H1 (cell line): ENCODE measurements at regions not wholly inside any gene's neighbourhood (a gene's known extent, or its start where the extent isn't known, plus 50 kb on each side); places are given as distances from the start of the nearest gene placed in this dataset.

Source experiments
- CTCF ChIA-PET: fragments of 300-600 bp; sonication (Branson Sonifier 250); formaldehyde crosslinking; loops from one replicate; lab custom pipeline; 2021; ENCODE audit not compliant: partially characterized antibody; lab: Charles Lee
- POLR2A ChIA-PET: fragments of 300-600 bp; sonication (Branson Sonifier 250); formaldehyde crosslinking; loops from one replicate; lab custom pipeline; 2021; ENCODE audit warnings: inconsistent platforms; ENCODE audit not compliant: partially characterized antibody; lab: Charles Lee
- DNase-seq, 2 experiments: peaks; one replicate each; pipeline versions ENCODE4 v3.0.0 to v3.0.0-alpha.2; 2010 to 2022; ENCODE audit warnings: low spot score in 2 of 2, low read depth in 1 of 2, mixed read lengths in 1 of 2
- FAIRE-seq: peaks from 2 replicates; lab custom pipeline; 2011; peaks lifted over from hg19 to GRCh38; lab: Jason Lieb, UNC
- H2AFZ ChIP-seq: 2 replicates; pipeline ENCODE4 v1.8.1; 2012; ENCODE audit warnings: low read length, inconsistent platforms
- H2AK5ac ChIP-seq: 2 replicates; pipeline ENCODE4 v1.6.1; 2013; ENCODE audit warnings: low read depth, low read length
- H2BK120ac ChIP-seq: replicated peaks from 2 replicates; pipeline ENCODE3; 2013; ENCODE audit warnings: low read depth, low read length, inconsistent platforms
- H2BK12ac ChIP-seq: 2 replicates; pipeline ENCODE4 v1.6.1; 2013; ENCODE audit warnings: low read depth, low read length
- H2BK15ac ChIP-seq: 2 replicates; pipeline ENCODE4 v1.6.1; 2013; ENCODE audit warnings: low read length
- H2BK20ac ChIP-seq: 2 replicates; pipeline ENCODE4 v1.6.1; 2013; ENCODE audit warnings: low read length
- H2BK5ac ChIP-seq: 2 replicates; pipeline ENCODE4 v1.6.1; 2013; ENCODE audit warnings: low read depth, low read length
- H3K14ac ChIP-seq: 2 replicates; pipeline ENCODE4 v1.6.1; 2013; ENCODE audit warnings: inconsistent platforms; ENCODE audit not compliant: insufficient read length
- H3K18ac ChIP-seq: 2 replicates; pipeline ENCODE4 v1.6.1; 2013; ENCODE audit warnings: low read length; ENCODE audit errors: extremely low read depth
- H3K23ac ChIP-seq: 2 replicates; pipeline ENCODE4 v1.6.1; 2013; ENCODE audit warnings: inconsistent platforms; ENCODE audit not compliant: insufficient read length
- H3K23me2 ChIP-seq: 2 replicates; pipeline ENCODE4 v1.6.1; 2013; ENCODE audit warnings: low read depth, low read length
- H3K27ac ChIP-seq: 2 replicates; pipeline ENCODE4 v1.6.1; 2011; ENCODE audit warnings: low read depth, low read length, inconsistent platforms
- H3K27me3 ChIP-seq, 4 experiments: replicated peaks in 1 of 4; 1 replicate in 1 of 4; 2 replicates in 3 of 4; pipeline versions ENCODE4 v1.6.1 to v1.8.1; 2011 to 2013; ENCODE audit warnings: low read length in 3 of 4, mild to moderate bottlenecking in 3 of 4, inconsistent platforms in 2 of 4, mixed read lengths in 2 of 4, moderate library complexity in 1 of 4; ENCODE audit not compliant: control insufficient read depth in 3 of 4, insufficient read depth in 3 of 4; ENCODE audit errors: extremely low read depth in 1 of 4
- H3K36me3 ChIP-seq, 4 experiments: 2 replicates each; pipeline versions ENCODE4 v1.6.1 to v1.8.1; 2011 to 2013; ENCODE audit warnings: mild to moderate bottlenecking in 4 of 4, low read length in 3 of 4, moderate library complexity in 2 of 4, control low read depth in 1 of 4, inconsistent platforms in 1 of 4; ENCODE audit not compliant: insufficient read depth in 4 of 4, control insufficient read depth in 2 of 4
- H3K4ac ChIP-seq: replicated peaks from 2 replicates; pipeline ENCODE3; 2013; ENCODE audit warnings: low read length, low read depth, mixed read lengths, inconsistent platforms; ENCODE audit not compliant: insufficient read length
- H3K4me1 ChIP-seq, 4 experiments: replicated peaks in 1 of 4; 1 replicate in 1 of 4; 2 replicates in 3 of 4; pipeline versions ENCODE4 v1.6.1 to v1.8.1; 2011 to 2013; ENCODE audit warnings: low read length in 3 of 4, inconsistent platforms in 2 of 4, mixed read lengths in 1 of 4; ENCODE audit not compliant: insufficient read depth in 4 of 4, control insufficient read depth in 3 of 4
- H3K4me2 ChIP-seq, 2 experiments: 2 replicates each; pipeline versions ENCODE4 v1.6.1 to v1.8.1; 2011 to 2013; ENCODE audit warnings: low read depth in 2 of 2, low read length in 2 of 2, control low read depth in 1 of 2, inconsistent platforms in 1 of 2, mild to moderate bottlenecking in 1 of 2; ENCODE audit not compliant: insufficient read depth in 1 of 2
- H3K4me3 ChIP-seq, 4 experiments: fragments of 200-600, 300-600 bp in 1 of 4; sonication (generic), shearing (Covaris generic), sonication (Bioruptor Twin) in 1 of 4; 2 replicates each; pipeline versions ENCODE4 v1.5.1 to v1.8.1; 2011 to 2016; ENCODE audit warnings: low read length in 4 of 4, low read depth in 3 of 4, control low read depth in 2 of 4, inconsistent platforms in 2 of 4, mild to moderate bottlenecking in 2 of 4, mixed read lengths in 1 of 4, moderate library complexity in 1 of 4; ENCODE audit not compliant: insufficient read depth in 2 of 4; ENCODE audit errors: extremely low read depth in 1 of 4
- H3K56ac ChIP-seq: replicated peaks from 2 replicates; pipeline ENCODE3; 2013; ENCODE audit warnings: low read depth, mild to moderate bottlenecking, mixed read lengths, low read length, inconsistent platforms; ENCODE audit not compliant: insufficient read length
- H3K79me1 ChIP-seq: 2 replicates; pipeline ENCODE4 v1.6.1; 2013; ENCODE audit warnings: low read depth, low read length, control low read depth
- H3K79me2 ChIP-seq, 2 experiments: 2 replicates each; pipeline versions ENCODE4 v1.6.1 to v1.8.1; 2012 to 2013; ENCODE audit warnings: low read length in 2 of 2, mild to moderate bottlenecking in 2 of 2, inconsistent platforms in 1 of 2; ENCODE audit not compliant: insufficient read depth in 2 of 2, control insufficient read depth in 1 of 2
- H3K9ac ChIP-seq, 4 experiments: replicated peaks in 1 of 4; 1 replicate in 1 of 4; 2 replicates in 3 of 4; pipeline versions ENCODE4 v1.6.1 to v1.8.1; 2011 to 2013; ENCODE audit warnings: low read depth in 3 of 4, low read length in 3 of 4, control low read depth in 2 of 4, mild to moderate bottlenecking in 2 of 4, moderate library complexity in 2 of 4, inconsistent platforms in 1 of 4; ENCODE audit errors: extremely low read depth in 1 of 4
- H3K9me3 ChIP-seq, 2 experiments: 2 replicates each; pipeline versions ENCODE4 v1.6.1 to v1.8.1; 2012 to 2013; ENCODE audit warnings: mild to moderate bottlenecking in 2 of 2, moderate library complexity in 2 of 2, control low read depth in 1 of 2, inconsistent platforms in 1 of 2, low read depth in 1 of 2, low read length in 1 of 2, mixed read lengths in 1 of 2; ENCODE audit not compliant: insufficient read depth in 2 of 2
- H4K20me1 ChIP-seq, 2 experiments: replicated peaks in 1 of 2; 2 replicates each; pipeline versions ENCODE3 to v1.8.1; 2011 to 2013; ENCODE audit warnings: inconsistent platforms in 2 of 2, low read length in 2 of 2, mild to moderate bottlenecking in 1 of 2; ENCODE audit not compliant: insufficient read depth in 2 of 2, control insufficient read depth in 1 of 2
- H4K5ac ChIP-seq: 2 replicates; pipeline ENCODE4 v1.6.1; 2013; ENCODE audit warnings: low read length, low read depth, mixed read lengths, inconsistent platforms; ENCODE audit not compliant: insufficient read length
- H4K8ac ChIP-seq: 2 replicates; pipeline ENCODE4 v1.8.0; 2013; ENCODE audit warnings: mild to moderate bottlenecking, moderate library complexity, low read length, inconsistent platforms; ENCODE audit not compliant: insufficient read depth; ENCODE audit errors: extremely low read depth
- H4K91ac ChIP-seq: replicated peaks from 2 replicates; pipeline ENCODE3; 2013; ENCODE audit warnings: low read length, mixed read lengths, inconsistent platforms; ENCODE audit not compliant: insufficient read length
- POU5F1 ChIP-seq: IDR thresholded peaks from 2 replicates; pipeline ENCODE4 v1.6.1; 2011; ENCODE audit warnings: low read depth, mild to moderate bottlenecking, low read length, moderate library complexity
- WGBS, 2 experiments: shearing (Covaris generic) in 1 of 2; methylation state at CpG; one replicate each; pipeline versions ENCODE4 v1.1.6 to v1.1.7; 2013 to 2015; ENCODE audit warnings: low lambda C conversion rate in 2 of 2, mixed read lengths in 2 of 2, inconsistent platforms in 1 of 2, low coverage in 1 of 2, missing lambda C conversion rate in 1 of 2; ENCODE audit not compliant: insufficient replicate concordance in 2 of 2, insufficient coverage in 1 of 2, insufficient read length in 1 of 2; ENCODE audit errors: extremely low coverage in 1 of 2, missing lambda C conversion rate in 1 of 2; 5-methylcytosine and 5-hydroxymethylcytosine counted together

GRCh38 chr6:78300885-78301284 lies 566.5 kb upstream of the IRAK1BP1 start:
- Histone ChIP-seq H4K20me1 (no peaks in the 10 kb centered on the region), H3K79me1 (no peaks in the 10 kb centered on the region), H4K8ac (no peak overlapping the region), H3K18ac (no peak overlapping the region), H2AFZ (no peak overlapping the region), H3K56ac (no peak overlapping the region), H3K27me3 (no peaks in the 10 kb centered on the region), H3K9ac (no peak overlapping the region), H3K79me2 (no peaks in the 10 kb centered on the region), H2BK20ac (no peak overlapping the region), H3K4me1 (no peaks in the 10 kb centered on the region), H3K23me2 (no peaks in the 10 kb centered on the region), H2BK5ac (no peak overlapping the region), H4K5ac (no peak overlapping the region), H3K4me2 (no peak overlapping the region), H3K4me3 (no peak overlapping the region), H2AK5ac (no peak overlapping the region), H3K9me3 (no peaks in the 10 kb centered on the region), H3K23ac (no peak overlapping the region), H2BK12ac (no peak overlapping the region), H3K27ac (no peak overlapping the region), H2BK120ac (no peak overlapping the region), H2BK15ac (no peak overlapping the region), H4K91ac (no peak overlapping the region), H3K36me3 (no peaks in the 10 kb centered on the region), H3K14ac (no peak overlapping the region), H3K4ac (no peak overlapping the region)
- no CpG with 5 or more reads among the region's 2 CpGs for WGBS, 2 experiments
- FAIRE-seq = no peak
- ChIA-PET CTCF (no interaction called here), POLR2A (no interaction called here)
- DNase-seq = no peak
- no peak for TF ChIP-seq POU5F1
